A673 (cell line): ENCODE measurements at regions not wholly inside any gene's neighbourhood (a gene's known extent, or its start where the extent isn't known, plus 50 kb on each side); places are given as distances from the start of the nearest gene placed in this dataset.

Source experiments
- BruUV-seq: library from RNA; stranded (reverse); fragments of 400-500 nt; replicated peaks from 2 replicates; lab custom pipeline; 2021; lab: Mats Ljungman, UMichigan
- CTCF ChIA-PET: fragments of 300-600 bp; sonication (Branson Sonifier 250); formaldehyde crosslinking; loops from one replicate; lab custom pipeline; 2022; ENCODE audit warnings: antibody characterized with exemption; lab: Charles Lee
- POLR2A ChIA-PET: fragments of 300-600 bp; sonication (Branson Sonifier 250); formaldehyde crosslinking; loops from one replicate; lab custom pipeline; 2022; ENCODE audit warnings: antibody characterized with exemption; ENCODE audit not compliant: low non-redundant PET; lab: Charles Lee
- DNase-seq: peaks from one replicate; pipeline ENCODE4 v3.0.0-alpha.2; 2015; ENCODE audit warnings: low spot score
- H3K27ac ChIP-seq: fragments of 200-600 bp; sonication (generic); 2 replicates; pipeline ENCODE4 v1.5.1; 2016; ENCODE audit warnings: mixed run types, low read depth, mild to moderate bottlenecking, mixed read lengths, antibody characterized with exemption, low read length; ENCODE audit not compliant: poor library complexity, severe bottlenecking
- H3K27me3 ChIP-seq: fragments of 200-600 bp; sonication (generic); replicated peaks from 2 replicates; pipeline ENCODE4 v1.6.1; 2017; ENCODE audit warnings: mixed run types, low read depth, mild to moderate bottlenecking, mixed read lengths, antibody characterized with exemption, low read length; ENCODE audit not compliant: insufficient read depth, poor library complexity
- H3K36me3 ChIP-seq: fragments of 200-600 bp; sonication (generic); 2 replicates; pipeline ENCODE4 v1.6.1; 2016; ENCODE audit warnings: mixed run types, mild to moderate bottlenecking, mixed read lengths, antibody characterized with exemption, low read length; ENCODE audit not compliant: insufficient read depth, poor library complexity, severe bottlenecking
- H3K4me1 ChIP-seq: fragments of 200-600 bp; sonication (generic); 2 replicates; pipeline ENCODE4 v1.6.1; 2017; ENCODE audit warnings: mixed run types, mild to moderate bottlenecking, mixed read lengths, antibody characterized with exemption, low read length; ENCODE audit not compliant: insufficient read depth, poor library complexity, severe bottlenecking
- H3K4me3 ChIP-seq: fragments of 200-600 bp; sonication (generic); 2 replicates; pipeline ENCODE4 v1.5.1; 2016; ENCODE audit warnings: low read depth, mixed run types, mild to moderate bottlenecking, mixed read lengths, low read length; ENCODE audit not compliant: poor library complexity, severe bottlenecking
- H3K9me3 ChIP-seq: fragments of 200-600 bp; sonication (generic); 2 replicates; pipeline ENCODE4 v1.6.1; 2016; ENCODE audit warnings: mixed run types, low read depth, mild to moderate bottlenecking, mixed read lengths, antibody characterized with exemption, low read length; ENCODE audit not compliant: poor library complexity, severe bottlenecking
- EZH2 ChIP-seq: fragments of 200-600 bp; sonication (generic); IDR thresholded peaks from 2 replicates; pipeline ENCODE4 v1.6.1; 2017; ENCODE audit warnings: borderline replicate concordance, low read depth, mild to moderate bottlenecking, mixed read lengths, antibody characterized with exemption, low read length; ENCODE audit not compliant: poor library complexity, severe bottlenecking
- intact Hi-C: fragments of 100-400 bp; cut with micrococcal nuclease; formaldehyde crosslinking; loops from one replicate; pipeline ENCODE4 v1.10.0; 2022; ENCODE audit not compliant: unreplicated experiment
- TF ChIP-seq, protein P1 (sequence below): fragments of 300-800, 200-600 bp; sonication (generic); conservative IDR thresholded peaks from 2 replicates; pipeline ENCODE4 v1.5.1; 2017; ENCODE audit warnings: low read depth, mild to moderate bottlenecking, antibody characterized with exemption, low read length, moderate library complexity, mixed read lengths

DNA sequence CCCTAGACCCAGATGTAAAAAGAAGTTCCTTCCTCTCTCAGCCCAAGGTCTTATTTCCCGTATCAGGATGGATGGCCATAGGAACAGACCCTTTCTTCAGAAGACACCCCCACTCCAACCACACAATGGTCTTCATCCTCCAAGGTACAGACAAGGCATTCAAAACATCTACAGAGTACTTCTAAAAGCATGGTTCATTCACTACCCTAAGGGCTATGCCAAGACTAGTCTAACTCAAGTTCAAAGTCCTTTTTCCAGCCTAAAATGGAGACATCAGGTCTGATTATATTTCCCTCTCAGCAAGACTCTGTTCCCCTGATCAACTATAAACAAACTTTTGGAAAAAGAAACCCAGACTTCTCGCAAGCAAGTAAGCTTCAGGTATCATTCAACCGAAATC is 388.9 kb downstream of the NPIPA8 start:
- no peak overlapping the region for H3K4me3 ChIP-seq
- peaks cover 3% of the 10 kb centered on the region for H3K9me3 ChIP-seq
- no peaks in the 10 kb centered on the region for H3K36me3 ChIP-seq
- no TSS peak for BruUV-seq
- no peak for TF ChIP-seq EZH2
- TF ChIP-seq, protein P1, sequence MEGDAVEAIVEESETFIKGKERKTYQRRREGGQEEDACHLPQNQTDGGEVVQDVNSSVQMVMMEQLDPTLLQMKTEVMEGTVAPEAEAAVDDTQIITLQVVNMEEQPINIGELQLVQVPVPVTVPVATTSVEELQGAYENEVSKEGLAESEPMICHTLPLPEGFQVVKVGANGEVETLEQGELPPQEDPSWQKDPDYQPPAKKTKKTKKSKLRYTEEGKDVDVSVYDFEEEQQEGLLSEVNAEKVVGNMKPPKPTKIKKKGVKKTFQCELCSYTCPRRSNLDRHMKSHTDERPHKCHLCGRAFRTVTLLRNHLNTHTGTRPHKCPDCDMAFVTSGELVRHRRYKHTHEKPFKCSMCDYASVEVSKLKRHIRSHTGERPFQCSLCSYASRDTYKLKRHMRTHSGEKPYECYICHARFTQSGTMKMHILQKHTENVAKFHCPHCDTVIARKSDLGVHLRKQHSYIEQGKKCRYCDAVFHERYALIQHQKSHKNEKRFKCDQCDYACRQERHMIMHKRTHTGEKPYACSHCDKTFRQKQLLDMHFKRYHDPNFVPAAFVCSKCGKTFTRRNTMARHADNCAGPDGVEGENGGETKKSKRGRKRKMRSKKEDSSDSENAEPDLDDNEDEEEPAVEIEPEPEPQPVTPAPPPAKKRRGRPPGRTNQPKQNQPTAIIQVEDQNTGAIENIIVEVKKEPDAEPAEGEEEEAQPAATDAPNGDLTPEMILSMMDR = no peak
- no peaks in the 10 kb centered on the region for H3K4me1 ChIP-seq
- intact Hi-C loops = no loop called here
- CTCF ChIA-PET = no interaction called here
- H3K27ac ChIP-seq = no peak overlapping the region
- DNase-seq = no peak
- POLR2A ChIA-PET = no interaction called here
- no peaks in the 10 kb centered on the region for H3K27me3 ChIP-seq

DNA sequence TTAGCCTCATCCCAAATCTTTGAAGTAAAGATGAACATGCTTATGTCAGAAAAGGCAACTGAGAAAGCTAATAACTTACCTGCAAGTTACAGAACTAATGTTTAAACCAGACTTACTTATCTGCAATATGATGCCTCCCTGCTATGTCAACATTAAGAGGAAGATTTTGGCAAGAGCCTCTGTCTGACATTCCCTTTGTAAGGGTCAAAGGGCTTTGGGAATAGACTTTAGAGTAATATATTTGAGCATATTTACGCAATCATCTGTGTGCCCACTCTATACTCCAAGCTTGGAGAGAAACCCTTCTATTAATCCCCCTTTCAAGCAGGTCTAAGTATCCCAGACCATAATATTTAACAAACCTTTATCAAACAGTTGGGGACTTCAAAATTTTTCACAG is 389.4 kb downstream of the NPIPA8 start:
- BruUV-seq = no TSS peak
- POLR2A ChIA-PET = no interaction called here
- CTCF ChIA-PET = no interaction called here
- no peaks in the 10 kb centered on the region for H3K27me3 ChIP-seq
- no peaks in the 10 kb centered on the region for H3K4me1 ChIP-seq
- no peak overlapping the region for H3K27ac ChIP-seq
- no peak overlapping the region for H3K4me3 ChIP-seq
- peaks cover 3% of the 10 kb centered on the region for H3K9me3 ChIP-seq
- no peak for DNase-seq
- no peaks in the 10 kb centered on the region for H3K36me3 ChIP-seq
- TF ChIP-seq, protein P1 = no peak
- TF ChIP-seq EZH2 = no peak
- intact Hi-C loops = no loop called here

DNA sequence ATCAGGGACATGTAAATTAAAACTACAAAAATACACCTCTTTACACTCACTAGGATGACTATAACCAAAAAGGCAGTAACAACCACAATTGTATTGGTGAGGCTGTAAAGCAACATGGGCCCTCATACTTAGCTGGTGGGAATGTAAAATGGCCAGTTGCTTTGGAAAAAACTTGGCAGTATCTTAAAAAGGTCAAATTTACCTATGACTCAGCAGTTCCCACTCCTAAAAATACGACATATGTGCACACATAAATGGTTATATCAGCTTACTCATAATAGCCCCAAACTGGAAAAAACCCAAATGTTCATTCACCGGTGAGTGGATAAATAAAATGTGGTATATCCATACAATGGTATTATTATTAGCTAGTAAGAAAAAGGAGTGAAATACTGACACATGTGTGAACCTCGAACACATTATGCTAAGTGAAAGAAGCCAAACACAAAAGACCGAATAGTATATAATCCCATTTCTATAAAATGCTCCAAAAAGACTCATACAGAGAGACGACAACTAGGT is 391.4 kb downstream of the NPIPA8 start:
- DNase-seq = no peak
- TF ChIP-seq, protein P1 = no peak
- TF ChIP-seq EZH2 = no peak

More for the DNA sequence above, 391.4 kb downstream of the NPIPA8 start:
- H3K27ac ChIP-seq = no peak overlapping the region
- H3K4me1 ChIP-seq = no peaks in the 10 kb centered on the region
- no TSS peak for BruUV-seq
- ChIA-PET CTCF (no interaction called here), POLR2A (no interaction called here)
- H3K36me3 ChIP-seq = no peaks in the 10 kb centered on the region
- no peaks in the 10 kb centered on the region for H3K27me3 ChIP-seq
- H3K9me3 ChIP-seq = peaks cover 3% of the 10 kb centered on the region
- H3K4me3 ChIP-seq = no peak overlapping the region
- intact Hi-C loops = no loop called here
